ENCODE measurements at regions not wholly inside any gene's neighbourhood (a gene's known extent, or its start where the extent isn't known, plus 50 kb on each side); places are given as distances from the start of the nearest gene placed in this dataset.

GRCh38 chr12:111173391-111173790 is 195.5 kb downstream of the PHETA1 start:
- TF ChIP-seq ZBTB8A (tag by site-specific recombination; IDR thresholded peaks at IDR 0.05) (no peak), TCF7L2 (IDR thresholded peaks at IDR 0.05; ENCODE audit: borderline replicate concordance, low read depth, low read length) (no peak), ZNF624 (tag by site-specific recombination; IDR thresholded peaks at IDR 0.05) (no peak), ZNF23 (tag by site-specific recombination; IDR thresholded peaks at IDR 0.05; ENCODE audit: borderline replicate concordance) (no peak), ZNF529 (tag by site-specific recombination; IDR thresholded peaks at IDR 0.05; ENCODE audit: insufficient replicate concordance) (no peak), CTCF (tag by site-specific recombination; IDR thresholded peaks at IDR 0.05) (no peak)

Data from HEK293 (cell line).